Renal cortex interstitium (tissue), 11 donors: ENCODE measurements at regions not wholly inside any gene's neighbourhood (a gene's known extent, or its start where the extent isn't known, plus 50 kb on each side); places are given as distances from the start of the nearest gene placed in this dataset.
"Not testable (repeated sequence)": the region's sequence is repeated elsewhere in the genome, so short reads cannot be mapped to it uniquely, and the experiment has no call there.

Experiments used
- DNase-seq, 11 donors: peaks; one replicate each; pipeline ENCODE4 v3.0.0-alpha.2; 2013; ENCODE audit warnings: low read depth in 9 of 11, low spot score in 4 of 11; ENCODE audit errors: extremely low read depth in 1 of 11

GRCh38 chr1:197985351-197985750, 68.2 kb downstream of the LHX9 start:
- no peak for DNase-seq

DNA sequence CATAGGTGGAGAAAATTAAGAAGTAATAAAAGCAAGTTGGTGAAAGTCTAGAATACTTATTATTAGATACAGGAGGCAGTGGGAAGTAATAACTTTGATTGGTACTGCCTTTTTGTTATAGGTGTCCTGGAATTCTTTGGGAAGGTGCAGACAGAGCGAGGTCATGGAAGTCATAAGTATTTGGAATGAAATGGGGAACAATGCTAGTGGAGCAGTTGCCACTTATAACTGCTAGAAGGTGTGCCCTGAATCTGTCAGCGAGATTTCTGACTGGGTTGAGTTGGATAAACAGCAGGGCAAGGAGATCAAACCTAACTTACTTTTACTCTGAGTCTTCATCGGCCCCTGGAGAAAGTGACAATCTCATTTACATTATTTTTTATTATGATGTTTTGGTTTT, 69.6 kb downstream of the LHX9 start:
- no peak for DNase-seq

DNA sequence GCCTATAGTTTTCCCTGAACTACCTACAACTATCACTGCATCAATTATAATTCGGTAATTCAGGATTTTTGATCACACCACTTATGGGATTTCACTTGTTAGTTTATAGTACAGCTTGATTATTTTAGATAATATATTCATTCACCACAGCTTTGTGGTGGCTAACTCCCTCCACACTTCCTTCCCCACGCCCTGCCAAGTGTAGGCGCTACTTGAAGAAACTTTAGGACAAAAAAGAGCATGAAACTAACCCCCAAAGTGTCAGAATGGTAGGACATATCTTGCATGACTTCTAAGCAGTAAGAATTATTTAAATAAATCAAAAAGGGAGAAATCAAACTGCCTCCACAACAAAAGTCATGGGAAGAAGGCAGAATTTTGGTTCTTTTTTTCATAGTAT, 70.1 kb downstream of the LHX9 start:
- no peak for DNase-seq

GRCh38 chr1:197988581-197988980, 71.4 kb downstream of the LHX9 start:
- DNase-seq = not testable (repeated sequence)

DNA sequence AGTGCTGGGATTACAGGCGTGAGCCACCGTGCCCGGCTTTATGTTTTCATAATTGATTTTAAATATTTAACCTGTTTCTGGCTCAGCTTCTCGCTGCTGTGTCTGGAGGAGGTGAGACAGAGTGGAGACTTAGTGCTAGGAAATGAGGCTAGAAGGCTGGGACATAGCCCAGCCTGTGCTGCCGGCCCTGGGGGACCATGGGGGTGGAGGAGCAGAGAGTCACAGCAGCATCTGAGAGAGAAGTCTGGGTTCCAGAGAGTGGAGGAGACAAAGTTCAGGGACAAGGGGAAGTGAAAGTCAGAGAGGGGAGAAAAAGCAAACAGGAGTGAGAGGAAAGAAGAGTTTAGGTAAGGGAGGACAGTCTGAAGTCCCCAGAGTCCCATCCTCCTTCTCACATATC, 71.9 kb downstream of the LHX9 start:
- no peak for DNase-seq

DNA sequence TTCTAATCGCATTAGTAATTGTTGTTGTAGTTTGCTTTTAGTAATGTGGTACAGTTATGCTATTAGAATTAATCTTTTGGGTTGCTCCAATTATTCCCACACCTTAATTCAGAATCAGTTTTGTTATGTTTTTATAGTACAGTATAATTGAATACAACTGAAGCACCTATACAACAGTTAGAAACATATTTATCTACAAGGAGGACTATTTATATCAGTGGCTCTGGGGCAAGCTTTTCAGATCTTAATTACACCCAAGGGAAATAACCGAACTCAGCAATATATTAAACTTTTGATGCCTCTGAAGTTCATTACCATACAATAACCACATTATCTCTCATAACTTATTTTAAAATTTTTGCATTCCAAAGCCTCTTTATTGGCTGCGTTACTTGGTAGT, 74.4 kb downstream of the LHX9 start:
- DNase-seq = no peak

GRCh38 chr1:197994907-197995407, 77.8 kb downstream of the LHX9 start:
- DNase-seq = peak in 2 of 11 donors; percentile 1 to 3

- DNase-seq = no peak
Measured at GRCh38 chr1:197995408-197996258, 78.5 kb downstream of the LHX9 start.

GRCh38 chr1:197996259-197996512, 79.0 kb downstream of the LHX9 start:
- DNase-seq = not testable (repeated sequence)

DNA sequence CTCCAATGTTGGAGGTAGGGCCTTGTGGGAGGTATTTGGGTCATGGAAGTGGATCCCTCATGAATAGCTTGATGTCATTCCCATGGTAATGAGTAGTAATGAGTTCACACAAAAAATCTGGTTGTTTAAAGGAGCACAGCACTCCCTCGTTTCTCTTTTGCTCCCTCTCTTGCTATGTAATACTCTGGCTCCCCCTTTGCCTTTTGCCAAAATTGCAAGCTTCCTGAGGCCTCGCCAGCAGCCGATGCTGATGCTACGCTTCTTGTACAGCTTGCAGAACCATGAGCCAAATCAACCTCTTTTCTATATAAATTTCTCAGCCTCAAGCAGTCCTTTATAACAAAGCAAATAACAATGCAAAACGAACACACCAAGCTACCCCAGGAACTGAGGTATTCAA, 80.9 kb downstream of the LHX9 start:
- no peak for DNase-seq

GRCh38 chr1:198001776-198002408, 84.7 kb downstream of the LHX9 start:
- DNase-seq = no peak

DNA sequence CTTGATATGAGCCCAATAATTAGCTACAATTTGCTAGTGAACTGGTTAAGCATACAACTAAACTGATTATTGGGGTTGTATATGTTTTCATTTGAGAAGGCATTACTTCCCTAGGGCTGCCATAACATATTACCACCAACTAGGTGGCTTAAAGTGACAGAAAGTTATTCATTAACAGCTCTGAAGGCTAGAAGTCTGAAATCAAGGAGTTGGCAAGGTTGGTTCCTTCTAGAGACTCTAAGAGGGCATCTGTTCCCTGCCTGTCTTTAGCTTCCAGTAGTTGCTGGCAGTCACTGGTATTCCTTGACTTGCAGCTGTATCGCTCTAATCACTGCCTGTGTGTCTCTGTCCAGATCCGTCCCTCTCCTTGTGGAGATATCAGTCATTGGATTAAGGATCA, 86.3 kb downstream of the LHX9 start:
- no peak for DNase-seq

DNA sequence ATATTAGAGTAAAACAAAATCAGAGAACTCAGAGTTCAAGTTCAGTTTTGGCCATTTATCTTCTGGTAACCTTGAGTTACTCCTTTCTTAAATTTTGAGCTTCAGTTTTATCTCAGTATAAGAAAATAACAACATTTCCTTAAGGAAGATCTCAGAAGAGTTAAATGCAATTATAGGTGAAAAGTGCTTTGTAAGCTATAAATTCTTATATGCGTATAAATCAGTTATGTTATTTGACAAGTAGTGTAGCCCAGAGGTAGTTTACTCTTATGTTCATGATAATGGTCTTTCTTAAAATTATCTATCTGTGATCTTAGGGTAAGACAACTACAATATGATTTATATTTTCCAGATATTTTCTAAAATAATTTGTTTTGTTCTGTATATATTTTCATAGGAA, 89.8 kb downstream of the LHX9 start:
- no peak for DNase-seq

GRCh38 chr1:198007687-198008607, 90.8 kb downstream of the LHX9 start:
- no peak for DNase-seq

DNA sequence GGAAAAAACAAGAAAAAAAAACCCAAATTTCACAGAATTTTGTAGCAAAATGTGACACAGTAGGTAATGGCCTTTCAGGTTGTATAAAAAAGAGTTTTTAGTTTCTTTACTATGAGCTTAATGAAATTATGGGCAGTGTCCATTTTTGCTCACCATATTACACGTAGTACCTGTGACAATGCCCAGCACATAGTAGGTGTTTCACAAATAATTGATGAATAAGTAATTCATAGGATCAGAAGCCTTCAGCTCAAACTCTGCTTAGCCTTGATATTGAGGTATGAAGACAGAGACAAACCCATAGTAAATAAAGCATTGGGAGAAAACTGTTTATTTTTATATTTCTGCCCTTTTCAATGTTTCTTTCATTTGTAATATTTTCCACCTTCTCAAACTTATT, 97.2 kb downstream of the LHX9 start:
- DNase-seq = no peak

- DNase-seq = no peak
Measured at GRCh38 chr1:198015309-198015708, 98.1 kb downstream of the LHX9 start.

DNA sequence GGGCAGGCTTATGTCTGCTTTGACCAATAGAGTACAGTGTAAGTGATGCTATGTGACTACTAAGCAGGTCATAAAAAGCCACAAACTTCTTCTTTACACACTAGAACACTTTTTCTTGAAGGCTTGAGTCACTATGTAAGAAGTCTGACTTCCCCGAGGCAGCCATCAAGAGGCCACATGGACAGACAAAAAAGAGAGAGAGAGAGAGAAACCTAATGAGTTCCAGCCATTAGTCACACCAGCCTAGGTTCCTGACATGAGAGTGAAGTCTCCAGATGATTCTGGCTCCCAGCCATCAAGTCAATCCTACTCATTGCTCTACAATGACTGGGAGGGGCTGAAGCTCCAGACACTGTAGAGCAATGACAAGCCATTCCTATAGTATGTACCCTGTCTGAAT, 101.4 kb downstream of the LHX9 start:
- no peak for DNase-seq

GRCh38 chr1:198019126-198019525, 102.0 kb downstream of the LHX9 start:
- DNase-seq = no peak

DNA sequence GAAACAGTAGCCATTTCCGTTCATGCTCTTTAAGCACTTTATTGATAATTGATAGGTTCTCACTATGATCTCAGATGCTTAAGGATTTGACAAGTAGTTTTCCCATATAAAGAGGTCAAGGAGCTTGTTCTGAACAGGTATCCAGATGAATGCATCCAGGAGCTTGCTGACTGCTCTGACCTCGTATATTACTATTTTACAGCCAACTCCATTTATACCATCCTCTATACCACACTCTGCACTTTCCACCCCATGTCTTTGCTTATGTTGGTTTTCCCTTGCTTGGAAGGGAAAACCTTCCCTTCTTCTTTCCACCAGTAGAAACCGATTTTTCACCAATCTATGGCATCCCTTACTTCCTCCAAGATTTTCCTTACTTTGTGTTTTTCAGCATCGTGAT, 107.2 kb downstream of the LHX9 start:
- no peak for DNase-seq

- no peak for DNase-seq
Measured at GRCh38 chr1:198024782-198025181, 107.6 kb downstream of the LHX9 start.
